ENCODE measurements at regions not wholly inside any gene's neighbourhood (a gene's known extent, or its start where the extent isn't known, plus 50 kb on each side); places are given as distances from the start of the nearest gene placed in this dataset.

GRCh38 chr12:98235301-98235700 lies 280.1 kb upstream of the TMPO start:
- H3K9me3 Mint-ChIP-seq = peaks cover 0 to 7% (median 3%) of the 10 kb centered on the region in 9 donors
- no peak overlapping the region for H3K27ac Mint-ChIP-seq
- no peaks in the 10 kb centered on the region for H3K4me1 Mint-ChIP-seq
- POLR2A ChIA-PET = no interaction called here
- H3K36me3 Mint-ChIP-seq = no peaks in the 10 kb centered on the region
- H3K27me3 Mint-ChIP-seq = peaks cover under 1 to 16% (median 3%) of the 10 kb centered on the region in 5 donors
- DNase-seq (no peak), ATAC-seq (no peak)
- H3K4me3 Mint-ChIP-seq = no peak overlapping the region

DNA sequence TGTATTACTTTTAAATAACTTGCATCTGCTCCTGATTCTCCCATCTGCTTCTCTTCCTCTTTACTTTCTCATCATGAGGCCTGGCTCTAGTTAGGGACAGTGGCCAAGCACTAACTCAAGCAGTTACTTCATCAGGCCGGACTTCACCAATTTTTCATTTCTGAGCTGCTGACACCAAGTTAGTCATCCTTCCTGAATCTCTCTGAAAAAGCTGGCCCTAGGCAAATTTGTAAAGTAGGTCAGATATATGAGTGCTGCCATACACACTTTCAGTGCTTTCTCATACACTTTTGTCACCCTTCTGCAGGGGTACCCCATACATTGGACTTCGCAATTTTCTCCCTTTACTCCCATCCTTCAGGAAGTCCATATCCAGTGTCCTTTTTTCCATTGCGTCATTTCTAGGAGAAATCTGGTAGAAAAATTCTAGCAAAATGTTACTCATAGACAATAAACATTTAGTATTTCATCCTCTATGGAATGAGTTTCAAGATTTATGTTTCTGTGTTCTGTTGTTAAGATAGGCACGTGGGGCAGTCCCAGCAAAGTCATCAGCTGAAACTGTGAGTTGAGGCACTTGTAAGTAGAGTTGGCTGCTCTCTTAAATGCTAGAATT lies 276.8 kb upstream of the TMPO start:
- POLR2A ChIA-PET = no interaction called here
- ATAC-seq (no peak), DNase-seq (no peak)
- no peaks in the 10 kb centered on the region for H3K4me1 Mint-ChIP-seq
- H3K36me3 Mint-ChIP-seq = no peaks in the 10 kb centered on the region
- H3K27me3 Mint-ChIP-seq = peaks cover 0 to 19% (median 3%) of the 10 kb centered on the region in 5 donors
- no peak overlapping the region for H3K27ac Mint-ChIP-seq
- H3K4me3 Mint-ChIP-seq = no peak overlapping the region
- H3K9me3 Mint-ChIP-seq = peaks cover 0 to 9% (median 5%) of the 10 kb centered on the region in 9 donors

GRCh38 chr12:98243190-98243589 lies 272.2 kb upstream of the TMPO start:
- POLR2A ChIA-PET = no interaction called here
- peaks cover 0 to 15% (median 2%) of the 10 kb centered on the region in 5 donors for H3K27me3 Mint-ChIP-seq
- DNase-seq (no peak), ATAC-seq (no peak)
- H3K4me3 Mint-ChIP-seq = no peak overlapping the region
- H3K27ac Mint-ChIP-seq = no peak overlapping the region
- no peaks in the 10 kb centered on the region for H3K4me1 Mint-ChIP-seq
- no peaks in the 10 kb centered on the region for H3K36me3 Mint-ChIP-seq
- H3K9me3 Mint-ChIP-seq = peaks cover 0 to 9% (median 0%) of the 10 kb centered on the region in 9 donors

DNA sequence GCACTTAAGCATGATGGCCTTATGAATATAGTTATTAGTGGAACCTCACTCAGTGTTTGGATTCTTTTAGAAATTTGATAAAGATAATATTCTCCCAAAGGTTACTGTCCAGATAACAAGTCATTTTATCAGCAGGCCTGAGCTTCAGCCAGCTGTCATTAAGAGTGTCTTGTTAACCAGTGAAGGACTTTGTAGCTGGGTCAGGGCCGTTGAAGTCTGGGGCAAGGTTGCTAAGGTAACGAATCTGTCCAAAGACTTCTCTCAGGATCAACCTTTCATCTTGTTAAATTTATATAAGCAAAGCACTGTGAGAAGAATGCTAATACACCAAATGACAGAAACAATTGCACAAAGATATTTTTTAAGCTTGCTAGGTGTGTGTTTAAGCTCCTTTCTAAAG lies 271.3 kb upstream of the TMPO start:
- peaks cover 0 to 9% (median 0%) of the 10 kb centered on the region in 9 donors for H3K9me3 Mint-ChIP-seq
- no peak overlapping the region for H3K4me3 Mint-ChIP-seq
- POLR2A ChIA-PET = no interaction called here
- no peaks in the 10 kb centered on the region for H3K4me1 Mint-ChIP-seq
- peaks cover 0 to 8% (median 2%) of the 10 kb centered on the region in 5 donors for H3K27me3 Mint-ChIP-seq
- no peak overlapping the region for H3K27ac Mint-ChIP-seq
- no peaks in the 10 kb centered on the region for H3K36me3 Mint-ChIP-seq
- DNase-seq (no peak), ATAC-seq (no peak)

- H3K9me3 Mint-ChIP-seq = peaks cover 0 to 2% (median 0%) of the 10 kb centered on the region in 9 donors
- peaks cover 0 to 10% (median 2%) of the 10 kb centered on the region in 5 donors for H3K27me3 Mint-ChIP-seq
- POLR2A ChIA-PET = no interaction called here
- no peak overlapping the region for H3K27ac Mint-ChIP-seq
- H3K36me3 Mint-ChIP-seq = no peaks in the 10 kb centered on the region
- no peak for ATAC-seq
- DNase-seq = no peak
- no peaks in the 10 kb centered on the region for H3K4me1 Mint-ChIP-seq
- H3K4me3 Mint-ChIP-seq = no peak overlapping the region
Observed at GRCh38 chr12:98253207-98254037, 262.0 kb upstream of the TMPO start.

- POLR2A ChIA-PET = no interaction called here
- Mint-ChIP-seq H3K36me3 (no peaks in the 10 kb centered on the region), H3K9me3 (no peaks in the 10 kb centered on the region), H3K4me1 (no peaks in the 10 kb centered on the region), H3K27ac (no peak overlapping the region), H3K4me3 (no peak overlapping the region), H3K27me3 (peaks cover 0 to 14% (median 2%) of the 10 kb centered on the region in 5 donors)
- ATAC-seq (no peak), DNase-seq (no peak)
Observed at GRCh38 chr12:98256830-98257229, 258.6 kb upstream of the TMPO start.

GRCh38 chr12:98259693-98260092 lies 255.7 kb upstream of the TMPO start:
- H3K9me3 Mint-ChIP-seq = no peaks in the 10 kb centered on the region
- no peak for DNase-seq
- no peaks in the 10 kb centered on the region for H3K36me3 Mint-ChIP-seq
- peaks cover 0 to 2% (median 0%) of the 10 kb centered on the region in 4 donors for H3K4me1 Mint-ChIP-seq
- POLR2A ChIA-PET = no interaction called here
- no peak overlapping the region for H3K27ac Mint-ChIP-seq
- no peak for ATAC-seq
- no peak overlapping the region for H3K4me3 Mint-ChIP-seq
- peaks cover 4 to 32% (median 8%) of the 10 kb centered on the region in 5 donors for H3K27me3 Mint-ChIP-seq

GRCh38 chr12:98260276-98260675 lies 255.1 kb upstream of the TMPO start:
- DNase-seq (no peak), ATAC-seq (no peak)
- Mint-ChIP-seq H3K9me3 (no peaks in the 10 kb centered on the region), H3K4me1 (peaks cover 0 to 2% (median 0%) of the 10 kb centered on the region in 4 donors), H3K4me3 (no peak overlapping the region), H3K27me3 (peaks cover 6 to 31% (median 11%) of the 10 kb centered on the region in 5 donors), H3K36me3 (no peaks in the 10 kb centered on the region), H3K27ac (no peak overlapping the region)
- POLR2A ChIA-PET = no interaction called here

DNA sequence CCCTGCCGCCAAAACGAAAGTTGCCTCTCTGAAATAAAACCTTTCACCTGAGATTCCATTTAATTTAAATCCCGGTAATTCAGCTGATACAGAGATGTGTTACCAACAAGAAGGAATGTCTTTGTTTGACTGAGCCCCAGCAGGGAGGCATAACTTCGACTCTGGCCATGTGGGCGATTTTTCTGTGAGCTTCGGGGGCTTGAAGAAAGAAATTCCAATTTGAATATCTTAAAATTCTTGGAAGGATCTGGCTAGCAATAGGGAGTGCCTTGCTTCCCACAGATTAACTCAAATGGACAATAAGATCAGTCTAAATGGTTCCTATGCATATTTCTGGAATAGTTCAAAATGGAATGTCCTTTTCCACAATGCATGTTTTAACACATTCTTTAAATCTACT lies 252.5 kb upstream of the TMPO start:
- H3K27me3 Mint-ChIP-seq = peaks cover 10 to 42% (median 18%) of the 10 kb centered on the region in 5 donors
- H3K4me3 Mint-ChIP-seq = no peak overlapping the region
- H3K27ac Mint-ChIP-seq = no peak overlapping the region
- DNase-seq = no peak
- peaks cover 0 to 11% (median 10%) of the 10 kb centered on the region in 9 donors for H3K9me3 Mint-ChIP-seq
- peaks cover 0 to 2% (median 0%) of the 10 kb centered on the region in 4 donors for H3K4me1 Mint-ChIP-seq
- peaks cover 0 to 16% (median 0%) of the 10 kb centered on the region in 3 donors for H3K36me3 Mint-ChIP-seq
- no peak for ATAC-seq
- POLR2A ChIA-PET = no interaction called here

GRCh38 chr12:98274430-98275130 lies 240.8 kb upstream of the TMPO start:
- POLR2A ChIA-PET = no interaction called here
- peaks cover 0 to 8% (median 0%) of the 10 kb centered on the region in 9 donors for H3K9me3 Mint-ChIP-seq
- no peak for ATAC-seq

DNA sequence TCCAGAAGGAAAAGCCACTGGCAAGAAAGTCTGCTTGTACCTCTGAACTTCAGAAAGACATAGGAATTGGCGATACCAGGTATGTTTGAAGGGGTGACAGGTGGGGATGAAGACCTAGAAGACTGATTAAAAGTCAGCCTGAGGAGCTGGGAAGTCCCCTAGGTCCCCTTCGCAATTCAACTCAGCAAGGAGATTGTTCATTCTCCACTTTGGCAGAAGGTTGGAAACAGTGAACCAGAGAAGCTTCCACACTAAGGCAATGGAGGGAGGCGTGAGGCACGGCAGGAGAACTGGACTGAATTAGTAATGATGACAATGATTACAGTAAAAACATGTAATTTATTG lies 240.3 kb upstream of the TMPO start:
- Mint-ChIP-seq H3K4me3 (no peak overlapping the region), H3K9me3 (peaks cover 0 to 7% (median 0%) of the 10 kb centered on the region in 9 donors), H3K27me3 (peaks cover 0 to 7% (median 2%) of the 10 kb centered on the region in 5 donors), H3K36me3 (no peaks in the 10 kb centered on the region), H3K4me1 (peaks cover 0 to 1% (median 0%) of the 10 kb centered on the region in 4 donors), H3K27ac (no peak overlapping the region)
- ATAC-seq (no peak), DNase-seq (no peak)
- POLR2A ChIA-PET = no interaction called here

More at GRCh38 chr12:98274430-98275130, 240.8 kb upstream of the TMPO start:
- DNase-seq = no peak
- Mint-ChIP-seq H3K27me3 (peaks cover 0 to 11% (median 7%) of the 10 kb centered on the region in 5 donors), H3K36me3 (no peaks in the 10 kb centered on the region), H3K27ac (no peak overlapping the region), H3K4me3 (no peak overlapping the region), H3K4me1 (peaks cover 0 to 1% (median 0%) of the 10 kb centered on the region in 4 donors)

DNA sequence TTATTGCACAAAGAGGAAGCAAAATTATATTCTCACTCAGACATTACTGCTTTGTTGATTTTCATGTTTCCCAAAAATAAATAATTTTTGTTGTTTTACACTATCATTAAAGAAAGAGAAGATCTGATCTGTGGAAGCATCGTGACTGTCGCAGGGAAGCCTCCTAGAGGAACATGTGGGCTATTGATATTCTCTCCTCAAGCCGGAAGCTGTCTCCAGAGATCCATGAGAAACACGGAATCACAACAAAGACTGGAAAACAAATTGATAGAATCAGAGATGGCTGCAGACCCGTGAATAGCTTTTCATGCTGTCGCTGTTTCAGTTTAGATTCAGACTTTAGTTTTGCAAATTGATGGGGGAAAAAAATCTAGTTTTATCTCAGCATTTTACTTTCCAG lies 235.2 kb upstream of the TMPO start:
- POLR2A ChIA-PET = no interaction called here
- Mint-ChIP-seq H3K36me3 (no peaks in the 10 kb centered on the region), H3K27me3 (peaks cover 3 to 19% (median 11%) of the 10 kb centered on the region in 5 donors), H3K9me3 (peaks cover 0 to 7% (median 0%) of the 10 kb centered on the region in 9 donors), H3K27ac (no peak overlapping the region), H3K4me1 (no peaks in the 10 kb centered on the region), H3K4me3 (no peak overlapping the region)
- ATAC-seq (no peak), DNase-seq (no peak)

DNA sequence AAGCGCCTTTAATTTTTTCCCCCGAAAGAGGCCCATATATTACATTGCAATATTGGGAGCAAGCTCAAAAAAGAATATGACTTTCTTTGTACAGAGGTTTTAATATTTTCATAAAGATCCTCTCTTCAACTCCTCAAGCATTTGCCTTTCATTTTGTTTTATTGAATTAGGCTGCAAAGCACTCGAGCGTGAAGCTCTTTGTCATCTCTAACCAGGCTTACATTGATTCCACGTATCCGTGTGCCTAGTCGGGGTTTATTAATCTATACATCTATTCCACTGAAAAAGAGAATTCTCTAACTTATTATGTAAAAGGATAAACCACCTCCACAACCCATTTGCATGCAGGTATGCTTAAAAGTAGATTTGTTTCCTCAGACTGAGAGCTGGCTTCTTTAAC lies 234.8 kb upstream of the TMPO start:
- H3K27me3 Mint-ChIP-seq = peaks cover 3 to 22% (median 12%) of the 10 kb centered on the region in 5 donors
- no peak for ATAC-seq
- DNase-seq = no peak
- H3K4me1 Mint-ChIP-seq = no peaks in the 10 kb centered on the region
- H3K27ac Mint-ChIP-seq = no peak overlapping the region
- peaks cover 0 to 7% (median 0%) of the 10 kb centered on the region in 9 donors for H3K9me3 Mint-ChIP-seq
- POLR2A ChIA-PET = no interaction called here
- H3K4me3 Mint-ChIP-seq = no peak overlapping the region
- no peaks in the 10 kb centered on the region for H3K36me3 Mint-ChIP-seq

Data from naive thymus-derived CD8-positive, alpha-beta T cell (primary cell).